Stimulated activated CD4-positive, alpha-beta T cell treated with anti-CD3 and anti-CD28 coated beads, Interleukin-12 subunit alpha, Interleukin-12 subunit beta, amount 100 ng/mL, for 48 hours (primary cell): ENCODE measurements at regions not wholly inside any gene's neighbourhood (a gene's known extent, or its start where the extent isn't known, plus 50 kb on each side); places are given as distances from the start of the nearest gene placed in this dataset.

ENCODE experiments used
- DNase-seq, 3 donors: peaks; one replicate each; pipeline ENCODE4 v3.0.0-alpha.2; 2020; ENCODE audit warnings: low read depth in 2 of 3, low spot score in 1 of 3

GRCh38 chr3:174639970-174640369 is 219.2 kb upstream of the NAALADL2 start:
- DNase-seq = no peak

- no peak for DNase-seq
These were observed 218.2 kb upstream of the NAALADL2 start for GRCh38 chr3:174640932-174641331.

- DNase-seq = no peak
These were observed 214.8 kb upstream of the NAALADL2 start for GRCh38 chr3:174644287-174644686.

- DNase-seq = no peak
These were observed 207.2 kb upstream of the NAALADL2 start for GRCh38 chr3:174651951-174652350.

DNA sequence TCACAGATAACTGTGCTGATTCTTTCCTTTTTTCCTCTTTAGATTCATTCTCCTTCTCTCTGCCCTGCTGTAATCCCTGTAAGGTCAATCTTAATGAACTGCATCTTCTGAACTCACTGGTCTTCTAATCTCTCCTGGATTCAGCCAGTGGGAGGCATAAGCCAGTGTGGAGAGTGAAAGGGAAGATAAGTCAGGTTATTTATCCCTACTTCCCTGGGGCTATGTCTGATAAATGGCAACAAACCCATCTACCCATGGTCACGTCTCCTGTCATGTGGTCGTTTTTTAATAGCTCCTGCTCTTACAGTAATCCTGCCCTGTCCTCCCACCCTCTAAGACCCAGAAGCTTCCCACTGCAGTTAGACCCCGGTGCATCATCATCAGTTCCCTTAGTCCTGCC is 199.6 kb upstream of the NAALADL2 start:
- DNase-seq = no peak

- DNase-seq = no peak
These were observed 196.5 kb upstream of the NAALADL2 start for GRCh38 chr3:174662653-174663052.

GRCh38 chr3:174667386-174667785 is 191.7 kb upstream of the NAALADL2 start:
- DNase-seq = no peak

- DNase-seq = no peak
These were observed 183.7 kb upstream of the NAALADL2 start for GRCh38 chr3:174675406-174675805.

- no peak for DNase-seq
These were observed 177.3 kb upstream of the NAALADL2 start for GRCh38 chr3:174681784-174682183.

GRCh38 chr3:174685796-174686195 is 173.3 kb upstream of the NAALADL2 start:
- no peak for DNase-seq

- DNase-seq = no peak
These were observed 161.8 kb upstream of the NAALADL2 start for GRCh38 chr3:174697310-174697709.

DNA sequence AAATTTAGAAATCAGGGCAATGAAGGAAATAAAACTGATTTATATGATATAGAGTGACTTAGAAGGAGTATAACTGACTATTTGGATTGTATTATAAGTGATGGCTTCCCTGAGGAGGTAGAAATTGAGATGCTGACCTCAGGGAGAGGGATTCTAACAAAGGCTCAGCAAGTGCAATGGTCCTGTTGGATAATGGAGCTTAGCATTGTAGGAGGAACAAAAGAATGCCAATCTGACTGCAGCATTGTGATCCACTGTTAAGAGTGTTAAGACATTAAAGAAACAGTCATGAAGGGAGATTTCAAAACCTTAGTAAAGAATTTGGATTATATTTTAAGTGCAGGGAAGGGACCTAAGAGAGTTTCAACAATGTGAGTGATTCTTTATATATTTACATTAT is 158.4 kb upstream of the NAALADL2 start:
- DNase-seq = no peak

GRCh38 chr3:174710612-174711011 is 148.5 kb upstream of the NAALADL2 start:
- no peak for DNase-seq

DNA sequence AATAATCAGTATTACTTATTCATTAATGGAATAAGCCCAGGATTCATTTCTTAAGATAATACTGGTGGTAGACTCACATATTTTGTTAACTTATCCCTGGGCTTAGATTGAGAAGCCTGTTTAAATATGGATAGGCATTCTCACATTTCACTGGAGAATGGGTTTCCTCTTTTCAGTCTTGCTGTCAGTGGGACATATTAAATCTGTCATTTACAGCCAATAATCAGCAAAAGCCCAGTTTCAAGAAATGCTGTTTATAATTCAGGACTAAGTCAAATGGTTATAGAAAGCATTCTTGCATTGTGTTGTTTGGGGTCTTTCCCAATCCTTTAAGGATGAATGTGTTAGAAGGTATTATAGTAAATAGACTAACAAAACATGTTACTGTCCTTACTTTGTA is 143.7 kb upstream of the NAALADL2 start:
- no peak for DNase-seq

DNA sequence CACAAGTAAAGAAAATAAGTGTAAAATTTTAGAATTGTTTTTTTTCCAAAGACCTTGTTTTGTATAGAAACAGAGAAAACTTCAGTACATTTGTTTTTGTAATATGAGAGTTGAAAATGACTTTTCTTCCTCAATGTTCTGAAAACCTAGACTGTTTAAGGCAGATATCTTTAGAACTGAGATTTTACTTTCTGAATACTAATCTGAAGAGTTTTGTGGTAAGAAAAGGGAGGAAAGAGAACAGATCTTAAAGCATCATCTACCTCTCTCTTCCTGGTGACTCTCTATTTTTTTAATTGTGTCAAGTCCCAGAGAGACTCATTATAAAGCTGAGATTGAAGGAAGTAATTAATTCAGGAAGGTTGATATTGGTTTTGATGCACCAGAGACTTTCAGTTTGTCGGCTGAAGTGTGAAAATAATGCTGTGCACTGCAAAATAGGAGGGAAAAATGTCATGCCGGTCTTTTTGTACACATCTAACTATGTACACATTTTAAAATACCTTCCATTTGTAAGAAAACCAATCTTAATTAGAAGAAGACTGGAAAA is 142.1 kb upstream of the NAALADL2 start:
- DNase-seq = no peak

- no peak for DNase-seq
These were observed 138.4 kb upstream of the NAALADL2 start for GRCh38 chr3:174720717-174721116.

DNA sequence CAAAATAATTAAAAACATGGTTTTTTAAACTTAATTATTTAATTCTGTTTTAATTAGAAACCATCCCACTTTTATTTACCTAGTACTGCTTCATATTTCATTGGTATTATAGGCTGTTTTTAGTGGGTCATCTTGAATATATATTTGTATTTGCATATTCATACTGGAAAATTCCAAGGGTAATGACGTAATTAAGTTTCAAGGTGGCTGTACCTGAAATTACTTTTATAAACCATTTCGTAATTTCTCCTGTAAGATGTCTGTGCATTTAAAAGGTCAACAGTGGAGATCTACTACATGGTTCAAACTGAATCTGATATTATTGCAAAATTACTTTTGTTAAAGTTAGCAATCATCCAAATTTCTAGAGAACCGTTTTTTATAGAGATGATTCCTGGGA is 133.8 kb upstream of the NAALADL2 start:
- DNase-seq = no peak

DNA sequence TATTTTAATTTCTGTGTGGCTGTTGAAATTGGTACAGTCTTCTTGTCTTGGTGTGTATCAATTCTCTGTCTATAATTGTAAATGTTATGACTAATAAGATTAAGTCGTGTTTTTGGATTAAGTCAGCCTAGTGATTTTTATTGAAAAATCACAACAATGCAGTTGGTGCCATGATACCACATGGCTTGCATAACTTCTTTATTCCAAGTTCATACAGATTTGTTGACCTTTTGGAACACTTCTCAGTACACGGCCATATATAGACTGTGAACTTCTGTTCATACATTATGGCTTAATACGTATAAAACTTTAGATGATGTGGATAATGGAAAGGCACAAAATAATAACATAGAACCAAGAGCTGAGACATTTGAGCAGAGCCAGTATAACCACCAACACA is 121.2 kb upstream of the NAALADL2 start:
- DNase-seq = no peak

- DNase-seq = no peak
These were observed 110.0 kb upstream of the NAALADL2 start for GRCh38 chr3:174749143-174749542.

- no peak for DNase-seq
These were observed 103.0 kb upstream of the NAALADL2 start for GRCh38 chr3:174755833-174756829.

DNA sequence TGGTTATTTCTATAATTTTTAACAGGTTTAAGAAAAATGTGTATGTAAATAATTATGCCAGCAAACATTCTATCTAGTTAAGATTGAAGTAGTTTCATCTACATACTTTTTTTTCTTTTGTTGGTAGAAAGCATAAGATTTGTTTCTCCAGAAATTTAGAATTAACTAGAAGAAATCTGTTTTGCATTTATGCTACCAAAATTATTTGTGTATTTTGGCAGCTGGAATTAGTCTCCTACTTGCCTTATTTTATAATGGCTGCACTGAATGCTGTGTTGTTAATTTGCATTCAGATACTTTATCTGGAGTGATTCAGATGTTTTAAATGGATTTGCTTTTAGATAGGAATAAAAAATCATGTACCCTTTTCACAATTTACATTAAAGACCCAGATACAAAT is 100.2 kb upstream of the NAALADL2 start:
- no peak for DNase-seq

DNA sequence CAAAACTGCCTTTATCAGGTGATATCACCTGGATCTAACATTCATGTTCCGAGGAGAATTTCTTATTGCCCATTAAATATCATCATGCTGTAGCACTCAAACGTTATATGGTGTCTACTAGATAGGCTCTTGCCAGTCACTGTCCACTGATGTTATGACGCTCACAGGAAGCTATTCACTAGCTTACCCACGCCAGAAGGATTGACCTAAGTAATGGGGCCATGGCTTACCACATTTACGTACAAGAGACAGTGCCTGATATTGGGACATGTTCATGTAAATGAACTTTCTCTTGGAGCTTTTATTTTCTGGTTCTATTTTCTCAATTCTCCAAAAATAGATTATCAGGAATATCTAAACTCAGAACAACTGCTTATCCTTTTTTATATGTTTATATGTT is 91.7 kb upstream of the NAALADL2 start:
- no peak for DNase-seq
